NT2/D1 (cell line): ENCODE measurements at regions not wholly inside any gene's neighbourhood (a gene's known extent, or its start where the extent isn't known, plus 50 kb on each side); places are given as distances from the start of the nearest gene placed in this dataset.

Experiments used
- SUZ12 ChIP-seq: IDR thresholded peaks from 2 replicates; pipeline ENCODE4 v1.6.1; 2011; ENCODE audit not compliant: insufficient read length, insufficient read depth; ENCODE audit errors: extremely low read depth
- YY1 ChIP-seq: IDR thresholded peaks from 2 replicates; pipeline ENCODE4 v1.6.1; 2011; ENCODE audit not compliant: insufficient read length, insufficient read depth
- ZNF274 ChIP-seq: IDR thresholded peaks from 2 replicates; pipeline ENCODE4 v1.6.1; 2011; ENCODE audit warnings: mild to moderate bottlenecking, low read depth, low read length

- TF ChIP-seq ZNF274 (no peak), SUZ12 (no peak), YY1 (no peak)
Measured at GRCh38 chr5:35341189-35341588, 110.9 kb upstream of the PRLR start.
